Adrenal gland (tissue), 5 donors: ENCODE measurements at regions not wholly inside any gene's neighbourhood (a gene's known extent, or its start where the extent isn't known, plus 50 kb on each side); places are given as distances from the start of the nearest gene placed in this dataset.

ENCODE experiments used
- CTCF ChIP-seq, 6 experiments: fragments of 450-650 bp in 4 of 6; fragments of 200-600 bp in 2 of 6; sonication (generic) in 1 of 6; IDR thresholded peaks; 1 replicate in 5 of 6; 2 replicates in 1 of 6; pipeline versions ENCODE4 v1.5.1 to v1.8.0; 2016 to 2021; ENCODE audit warnings: antibody characterized with exemption in 6 of 6, mild to moderate bottlenecking in 2 of 6, moderate library complexity in 1 of 6
- POLR2A ChIP-seq, 2 donors: fragments of 450-650 bp; IDR thresholded peaks; one replicate each; pipeline ENCODE4 v1.6.1; 2017; ENCODE audit warnings: antibody characterized with exemption in 2 of 2, mild to moderate bottlenecking in 2 of 2, moderate library complexity in 1 of 2
- donor health status: DM: no; HTN: no; CAD: no.

- no peak for TF ChIP-seq POLR2A (IDR thresholded peaks at IDR 0.05)
- TF ChIP-seq CTCF (IDR thresholded peaks at IDR 0.05): no peak
Measured at GRCh38 chrX:69055193-69055592, 110.1 kb downstream of the PJA1 start.
